Stimulated activated CD4-positive, alpha-beta T cell treated with anti-CD3 and anti-CD28 coated beads, Interleukin-12 subunit alpha, Interleukin-12 subunit beta, amount 100 ng/mL, for 24 hours (primary cell): ENCODE measurements at regions not wholly inside any gene's neighbourhood (a gene's known extent, or its start where the extent isn't known, plus 50 kb on each side); places are given as distances from the start of the nearest gene placed in this dataset.
"Not testable (repeated sequence)": the region's sequence is repeated elsewhere in the genome, so short reads cannot be mapped to it uniquely, and the experiment has no call there.

Experiments used
- DNase-seq, 2 experiments: peaks; one replicate each; pipeline ENCODE4 v3.0.0-alpha.2; 2020; ENCODE audit warnings: low read depth in 2 of 2

DNA sequence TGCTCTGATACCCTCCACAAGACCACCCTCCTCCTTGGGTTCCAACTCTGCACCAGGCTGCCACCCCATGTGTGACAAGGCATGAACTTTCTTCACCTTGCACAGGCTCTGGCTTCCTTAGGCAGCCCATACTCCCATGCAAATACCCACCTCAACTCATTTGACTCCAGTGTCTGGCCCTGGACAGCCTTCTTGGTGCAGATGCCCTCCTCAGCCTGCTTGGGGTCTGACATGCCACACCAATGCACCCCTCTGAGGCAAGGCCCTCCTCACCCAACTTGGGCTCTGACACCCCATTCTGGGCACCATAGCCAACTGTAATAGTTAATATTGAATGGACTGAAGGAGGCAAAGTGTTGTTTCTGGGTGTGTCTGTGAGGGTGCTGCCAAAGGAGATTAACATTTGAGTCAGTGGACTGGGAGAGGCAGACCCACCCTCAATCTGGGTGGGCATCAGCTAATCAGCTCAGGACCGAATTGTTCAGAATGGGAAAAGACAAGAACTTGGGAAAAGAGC, 115.0 kb upstream of the EPB41L4A start:
- DNase-seq, result no peak

DNA sequence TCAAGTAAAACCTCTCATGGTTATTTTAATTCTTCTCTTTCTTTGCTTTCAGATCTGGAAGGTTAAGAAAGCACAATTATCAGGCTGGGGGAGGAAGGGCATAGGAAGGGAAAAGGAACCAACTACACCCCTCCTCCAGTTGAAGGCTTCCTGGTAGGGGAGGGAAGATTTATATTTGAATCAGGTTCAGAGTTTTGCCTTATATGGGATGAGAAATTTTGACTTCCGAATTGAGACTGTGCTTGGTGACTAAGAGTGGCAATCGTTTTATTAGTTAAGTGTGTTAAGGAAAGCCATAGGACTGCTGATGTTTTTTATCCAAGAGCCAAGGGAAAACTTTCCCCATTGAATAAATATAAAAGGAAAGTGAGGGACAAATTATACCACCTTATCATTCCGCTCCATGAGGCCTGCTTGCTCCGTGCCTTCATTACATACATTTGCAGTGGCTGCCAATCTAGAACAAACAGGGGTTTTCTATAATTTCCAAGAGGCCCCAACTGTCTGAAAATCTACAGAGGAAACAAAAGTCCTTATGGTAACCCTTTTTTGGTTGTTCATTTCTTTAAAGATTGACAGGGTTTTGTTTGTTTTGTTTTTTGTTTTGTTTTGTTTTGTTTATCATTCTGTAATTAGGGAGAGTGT, 115.7 kb upstream of the EPB41L4A start:
- DNase-seq, result no peak

DNA sequence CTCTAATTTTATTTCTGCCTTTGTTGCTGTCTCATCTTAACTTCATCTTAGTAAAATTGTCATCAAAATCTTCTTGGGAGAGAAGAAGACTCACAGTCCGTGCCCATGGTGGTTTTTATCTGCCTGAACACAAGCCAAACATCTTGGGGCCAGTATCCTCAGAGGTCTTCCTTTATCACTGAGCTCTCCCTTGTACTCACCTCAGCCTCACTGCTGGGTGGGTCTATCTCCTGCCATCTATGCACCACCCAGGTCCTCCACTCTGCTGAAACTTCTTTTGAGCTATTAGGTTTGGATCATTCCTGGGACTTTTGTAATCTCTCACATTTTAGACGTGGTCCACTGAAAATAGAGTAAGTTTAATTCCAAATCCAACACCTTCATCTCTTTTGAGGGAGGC, 116.3 kb upstream of the EPB41L4A start:
- DNase-seq, result no peak

DNA sequence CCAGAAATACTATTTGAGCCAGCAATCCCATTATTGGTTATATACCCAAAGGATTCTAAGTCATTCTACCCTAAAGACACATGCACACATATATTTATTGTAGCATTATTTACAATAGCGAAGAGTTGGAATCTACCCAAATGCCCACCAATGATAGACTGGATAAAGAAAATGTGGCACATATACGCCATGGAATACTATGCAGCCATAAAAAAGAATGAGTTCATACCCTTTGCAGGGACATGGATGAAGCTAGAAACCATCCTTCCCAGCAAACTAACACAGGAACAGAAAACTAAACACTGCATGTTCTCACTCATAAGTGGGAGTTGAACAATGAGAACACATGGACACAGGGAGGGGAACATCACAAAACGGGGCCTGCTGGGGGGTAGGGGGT, 125.5 kb upstream of the EPB41L4A start:
- not testable (repeated sequence) for DNase-seq

- no peak for DNase-seq
Measured at GRCh38 chr5:112546946-112547592, 128.0 kb upstream of the EPB41L4A start.

DNA sequence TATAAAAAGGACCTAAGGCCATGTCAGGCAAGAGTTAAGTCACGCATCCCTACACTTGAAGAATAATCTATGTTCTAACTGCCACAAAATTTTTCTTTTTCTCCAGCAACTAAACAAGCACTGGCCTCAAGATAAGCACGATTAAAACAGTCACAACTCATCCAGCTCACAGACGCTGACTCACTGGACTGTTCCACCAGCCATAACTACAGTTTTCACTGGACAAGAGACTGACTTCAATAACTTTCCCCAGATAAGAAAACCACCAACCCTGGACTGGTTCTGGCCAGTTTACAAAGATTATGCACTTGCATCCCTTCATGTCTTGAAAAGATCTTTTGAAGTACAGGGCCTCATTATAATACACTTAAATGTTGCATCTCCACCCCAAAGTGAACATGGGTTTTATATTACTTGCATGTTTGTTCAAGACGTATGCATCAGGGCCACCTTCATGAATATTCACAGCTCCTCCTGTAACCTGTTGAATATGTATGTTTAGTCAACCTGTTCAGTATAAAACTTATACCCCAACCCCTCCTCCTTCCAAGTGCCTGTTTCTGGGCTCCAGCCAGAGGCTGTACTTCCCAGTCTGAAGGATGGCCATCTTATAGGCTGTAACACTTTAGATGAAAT, 129.3 kb upstream of the EPB41L4A start:
- DNase-seq, result no peak

DNA sequence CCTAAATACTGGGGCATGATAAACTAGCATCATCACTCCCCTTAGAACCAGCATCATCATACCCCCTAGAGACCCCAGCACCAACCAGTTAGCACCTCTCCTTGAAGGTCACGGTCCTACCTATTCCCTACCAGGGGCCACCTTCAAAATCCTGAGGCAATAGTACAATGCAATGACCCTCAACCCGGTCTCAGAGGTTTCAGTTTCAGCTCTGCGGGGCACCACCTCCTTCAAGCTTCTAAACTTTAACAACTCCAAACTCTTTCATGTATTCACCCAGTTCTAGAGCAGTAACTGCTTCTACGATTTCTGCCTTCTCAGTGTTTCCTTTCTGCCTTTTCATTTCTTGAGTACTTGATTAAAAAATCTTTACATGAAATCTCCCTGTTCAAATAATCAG, 130.1 kb upstream of the EPB41L4A start:
- no peak for DNase-seq

DNA sequence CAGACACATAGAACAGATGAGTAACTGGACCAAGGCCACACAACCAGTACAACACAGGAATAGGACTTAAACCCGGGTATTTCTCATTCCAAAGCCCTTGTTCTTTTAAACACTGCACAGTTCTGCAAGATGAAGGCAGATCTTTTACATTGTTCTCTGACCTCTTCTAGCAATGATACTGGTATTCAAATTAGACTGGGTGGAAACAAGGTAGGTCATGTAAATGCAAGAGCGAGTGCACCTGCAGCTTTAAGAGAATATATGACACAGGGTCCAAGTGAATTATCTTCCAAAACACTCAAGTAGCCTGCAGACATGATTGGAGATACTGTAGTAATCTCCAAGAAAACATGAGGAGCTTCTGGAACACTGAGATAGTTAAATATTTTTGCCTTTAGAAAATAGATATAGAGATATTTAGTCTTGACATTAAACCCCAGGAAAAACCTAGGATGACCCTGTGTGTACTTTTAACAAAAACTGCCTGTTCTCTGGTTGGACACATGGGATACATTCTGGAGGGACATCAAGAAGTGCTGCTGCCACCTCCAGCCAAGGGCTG, 130.6 kb upstream of the EPB41L4A start:
- DNase-seq, result no peak

DNA sequence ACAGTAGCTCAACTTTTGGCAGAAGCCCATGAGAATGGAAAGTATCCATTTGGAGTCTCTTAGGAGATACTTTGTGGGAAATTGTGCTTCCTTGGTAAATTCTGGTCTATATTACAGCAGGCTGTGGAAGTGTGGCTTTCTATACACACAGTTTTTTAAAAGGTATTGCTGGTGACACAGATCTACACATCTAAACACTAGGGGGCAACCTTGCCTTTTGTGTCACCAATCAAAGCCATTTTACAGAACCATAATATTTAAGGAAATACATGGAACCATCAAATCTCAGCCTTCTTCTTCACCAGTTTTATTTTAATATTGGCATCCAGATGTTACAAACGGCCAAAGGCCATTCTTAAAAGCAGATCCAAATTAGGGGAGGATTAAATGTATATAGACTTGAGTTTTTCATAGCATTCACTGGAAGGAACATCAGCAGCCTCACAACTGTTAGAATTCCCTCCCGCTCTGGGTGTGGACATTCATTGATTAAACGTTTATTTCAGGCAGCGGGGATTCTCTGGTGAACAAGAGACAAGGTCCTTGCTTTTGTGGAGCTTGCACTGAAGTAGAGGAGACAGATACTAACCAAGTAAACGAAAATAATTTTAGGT, 132.4 kb upstream of the EPB41L4A start:
- DNase-seq, result no peak

- no peak for DNase-seq
Measured at GRCh38 chr5:112552216-112552615, 133.1 kb upstream of the EPB41L4A start.

DNA sequence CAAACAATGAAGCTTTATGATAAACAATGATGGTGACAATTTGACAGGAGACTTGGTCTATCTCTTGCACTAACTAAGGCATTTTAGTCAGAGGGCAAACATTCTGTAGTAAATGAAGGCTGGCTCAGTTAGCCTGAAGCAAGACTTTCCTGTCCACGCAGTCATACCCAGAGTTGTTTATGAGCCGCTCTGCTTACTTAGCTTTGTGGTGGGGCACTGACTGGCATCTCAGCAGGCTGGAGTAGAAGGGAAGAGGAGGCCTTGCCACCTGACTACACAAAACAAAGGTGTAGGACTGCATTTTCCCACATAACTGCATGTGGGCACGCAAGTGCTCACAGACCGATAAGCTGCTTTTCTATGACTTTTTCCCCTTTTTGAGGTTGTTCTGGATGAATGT, 133.7 kb upstream of the EPB41L4A start:
- no peak for DNase-seq

DNA sequence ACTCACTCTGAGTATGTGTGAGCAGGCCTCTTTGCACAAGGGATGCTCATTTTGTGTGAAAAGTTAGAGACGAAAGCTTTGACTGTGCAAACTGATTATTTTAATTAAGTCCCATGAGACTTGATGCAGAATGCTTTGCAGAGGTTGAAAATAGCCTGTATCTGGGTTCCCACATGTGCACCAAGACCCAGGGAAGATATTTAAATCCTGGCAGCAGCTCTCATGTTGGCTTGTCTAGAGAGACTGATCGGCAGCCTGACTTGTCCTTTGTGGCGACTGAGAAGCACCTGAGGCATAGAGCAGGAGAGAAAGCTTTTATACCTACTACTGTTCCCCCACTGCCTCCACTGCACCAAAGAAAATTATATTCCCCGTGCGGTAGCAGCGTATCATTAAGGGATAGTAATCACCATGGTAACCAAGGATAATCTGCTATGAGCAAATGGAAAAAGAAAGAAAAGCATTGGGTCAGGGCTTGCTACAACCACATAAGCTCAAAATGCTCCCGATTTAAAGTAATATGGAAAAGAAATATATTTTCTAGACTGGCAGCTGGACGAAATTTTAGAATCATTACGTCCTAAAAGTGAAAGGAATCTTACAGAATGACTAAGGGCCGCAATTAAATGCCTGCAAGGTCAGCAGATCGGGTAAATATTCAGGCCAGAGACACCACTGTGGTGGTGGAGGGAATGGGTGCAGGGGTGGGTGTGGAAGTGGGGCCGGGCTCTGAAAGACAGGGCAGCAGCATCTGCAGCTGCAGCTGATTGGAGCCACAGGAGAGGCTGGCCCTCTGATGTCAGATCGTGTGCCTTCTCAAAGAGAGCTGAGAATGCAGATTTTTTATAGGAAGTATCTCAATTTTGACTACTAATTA, 135.3 kb upstream of the EPB41L4A start:
- no peak for DNase-seq

- DNase-seq, result no peak
Measured at GRCh38 chr5:112555197-112555596, 136.1 kb upstream of the EPB41L4A start.

- DNase-seq, result no peak
Measured at GRCh38 chr5:112555691-112556090, 136.6 kb upstream of the EPB41L4A start.

- not testable (repeated sequence) for DNase-seq
Measured at GRCh38 chr5:112559501-112559900, 140.4 kb upstream of the EPB41L4A start.

GRCh38 chr5:112560371-112560770, 141.3 kb upstream of the EPB41L4A start:
- DNase-seq, result no peak

DNA sequence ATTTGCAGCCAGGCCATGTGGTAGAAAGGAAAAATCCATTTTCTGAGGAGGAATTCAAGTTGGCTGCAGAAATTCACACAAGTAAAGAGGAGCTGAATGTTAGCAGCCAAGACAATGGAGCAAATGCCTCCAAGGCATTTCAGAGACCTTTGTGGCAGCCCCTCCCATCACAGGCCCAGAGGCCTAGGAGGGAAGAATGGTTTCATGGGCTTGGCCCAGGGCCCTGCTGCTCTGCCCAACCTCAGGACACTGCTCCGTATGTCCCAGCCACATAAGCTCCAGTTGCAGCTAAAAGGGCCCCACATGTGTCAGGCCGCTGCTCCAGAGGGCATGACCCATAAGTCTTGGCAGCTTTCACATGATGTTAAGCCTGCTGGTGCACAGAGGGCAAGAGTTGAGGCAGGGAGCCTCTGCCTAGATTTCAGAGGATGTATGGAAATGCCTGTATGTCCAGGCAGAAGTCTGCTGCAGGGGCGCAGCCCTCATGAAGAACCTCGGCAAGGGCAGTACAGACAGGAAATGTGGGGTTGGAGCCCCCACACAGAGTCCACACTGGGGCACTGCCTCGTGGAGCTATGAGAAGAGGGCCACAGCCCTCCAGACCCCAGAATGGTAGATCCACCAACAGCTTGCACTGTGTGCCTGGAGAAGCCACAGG, 144.2 kb upstream of the EPB41L4A start:
- no peak for DNase-seq

DNA sequence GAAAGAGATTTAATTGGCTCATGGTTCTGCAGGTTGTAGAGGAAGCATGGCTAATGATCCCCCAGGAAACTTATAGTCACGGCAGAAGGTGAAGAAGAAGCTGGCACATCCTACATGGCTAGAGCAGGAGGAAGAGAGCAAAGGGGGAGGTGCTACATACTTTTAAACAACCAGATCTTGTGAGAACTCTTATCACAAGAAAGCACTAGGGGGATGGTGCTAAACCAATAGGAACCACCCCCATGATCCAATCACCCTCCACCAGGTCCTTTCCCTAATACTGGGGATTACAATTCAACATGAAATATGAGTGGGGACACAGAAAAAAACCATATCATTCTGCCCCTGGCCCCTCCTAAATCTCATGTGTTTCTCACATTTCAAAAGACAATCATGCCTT, 147.2 kb upstream of the EPB41L4A start:
- DNase-seq, result no peak

GRCh38 chr5:112569596-112569995, 150.5 kb upstream of the EPB41L4A start:
- DNase-seq, result no peak

- no peak for DNase-seq
Measured at GRCh38 chr5:112570708-112571444, 151.8 kb upstream of the EPB41L4A start.
